ENCODE measurements at regions not wholly inside any gene's neighbourhood (a gene's known extent, or its start where the extent isn't known, plus 50 kb on each side); places are given as distances from the start of the nearest gene placed in this dataset.

- H3K9me3 ChIP-seq: no peaks in the 10 kb centered on the region
- intact Hi-C loops (cut with DNase I): no loop called here
- no peaks in the 10 kb centered on the region for H3K27me3 ChIP-seq
- DNase-seq: peak in 1 of 5 donors; percentile 5
- H3K36me3 ChIP-seq: no peaks in the 10 kb centered on the region
- TF ChIP-seq EP300 (IDR thresholded peaks at IDR 0.05): no peak
- TF ChIP-seq CTCF (IDR thresholded peaks at IDR 0.05): no peak
- no peak for TF ChIP-seq POLR2A (IDR thresholded peaks at IDR 0.05)
- H3K4me3 ChIP-seq: no peak overlapping the region
- 22 to 26% (median 24%) methylated on average over 26 of the region's 26 CpGs for WGBS, 3 donors
- no peaks in the 10 kb centered on the region for H3K4me1 ChIP-seq (ENCODE audit: insufficient read depth)
- no peak overlapping the region for H3K27ac ChIP-seq
Measured at GRCh38 chr20:24763386-24764026, 185.6 kb upstream of the CST7 start.

DNA sequence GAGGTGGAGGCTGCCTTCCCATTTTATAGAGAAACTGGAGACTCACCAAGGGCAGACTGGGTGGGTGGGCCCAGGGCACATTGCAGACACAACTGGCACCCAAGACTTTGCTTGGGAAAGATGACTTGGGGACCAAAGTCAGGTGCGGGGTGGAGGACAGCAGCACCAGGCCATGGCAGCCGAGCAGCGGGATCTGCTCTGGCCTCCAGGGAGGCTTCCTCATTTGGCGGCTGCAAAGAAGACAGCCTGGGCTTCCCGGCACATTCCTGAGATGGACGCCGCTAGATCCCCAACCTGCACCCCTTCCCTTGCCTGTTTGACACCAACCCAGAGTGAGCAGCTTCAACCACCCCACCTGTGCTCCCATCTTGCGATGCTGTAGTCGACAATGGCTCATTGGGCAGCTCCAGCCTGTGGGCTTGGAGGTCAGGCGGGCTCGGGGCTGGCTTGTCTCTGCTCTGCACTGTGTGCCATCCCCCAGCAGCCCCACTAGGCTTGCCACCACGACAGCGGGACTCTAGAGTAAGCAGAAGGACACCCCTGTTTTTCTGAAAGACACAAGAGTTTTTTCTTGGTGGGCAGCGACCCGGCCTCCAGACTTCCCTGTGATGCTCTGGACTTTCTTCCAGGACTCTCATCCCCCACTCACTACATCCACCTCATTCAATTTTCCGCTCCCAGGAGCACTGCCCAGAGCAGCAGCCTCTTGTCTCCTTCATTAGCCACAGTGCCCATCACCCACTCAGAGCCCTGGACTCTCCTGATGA is 184.9 kb upstream of the CST7 start:
- no peaks in the 10 kb centered on the region for H3K36me3 ChIP-seq
- no peaks in the 10 kb centered on the region for H3K27me3 ChIP-seq
- intact Hi-C loops (cut with DNase I): no loop called here
- TF ChIP-seq CTCF (IDR thresholded peaks at IDR 0.05) (no peak), EP300 (IDR thresholded peaks at IDR 0.05) (no peak), POLR2A (IDR thresholded peaks at IDR 0.05) (no peak)
- no peaks in the 10 kb centered on the region for H3K9me3 ChIP-seq
- no peaks in the 10 kb centered on the region for H3K4me1 ChIP-seq (ENCODE audit: insufficient read depth)
- H3K27ac ChIP-seq: no peak overlapping the region
- H3K4me3 ChIP-seq: no peak overlapping the region
- DNase-seq: peak in 1 of 5 donors; percentile 2
- 94 to 97% (median 94%) methylated on average over 16 of the region's 16 CpGs for WGBS, 3 donors

DNA sequence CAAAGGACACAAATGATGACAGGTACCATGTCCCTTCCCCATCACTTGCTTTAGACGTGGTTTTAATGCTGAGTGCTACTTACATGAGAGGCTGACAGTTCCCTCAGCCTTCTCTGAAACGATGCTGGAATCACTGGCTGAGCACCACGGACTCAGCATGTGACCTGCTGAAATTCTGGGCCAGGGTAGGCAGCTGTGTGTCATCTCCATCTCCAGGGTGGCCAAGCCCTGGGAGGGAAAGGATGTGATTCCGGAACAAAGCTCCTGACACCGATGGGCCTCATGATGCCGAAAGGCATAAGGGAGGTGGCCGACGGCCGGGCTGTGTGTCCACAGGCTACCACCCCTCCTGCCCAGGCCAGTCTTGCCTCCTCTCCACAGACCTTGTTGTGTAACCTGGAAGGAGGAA is 184.3 kb upstream of the CST7 start:
- H3K36me3 ChIP-seq: no peaks in the 10 kb centered on the region
- WGBS, 3 donors: 72 to 82% (median 80%) methylated on average over 9 of the region's 9 CpGs
- peak in 1 of 5 donors; percentile 5 for DNase-seq
- no peaks in the 10 kb centered on the region for H3K4me1 ChIP-seq (ENCODE audit: insufficient read depth)
- intact Hi-C loops (cut with DNase I): no loop called here
- no peaks in the 10 kb centered on the region for H3K27me3 ChIP-seq
- H3K4me3 ChIP-seq: no peak overlapping the region
- no peak overlapping the region for H3K27ac ChIP-seq
- no peak for TF ChIP-seq POLR2A (IDR thresholded peaks at IDR 0.05)
- TF ChIP-seq CTCF (IDR thresholded peaks at IDR 0.05): no peak
- TF ChIP-seq EP300 (IDR thresholded peaks at IDR 0.05): no peak
- no peaks in the 10 kb centered on the region for H3K9me3 ChIP-seq

- WGBS, 3 donors: 86 to 90% (median 89%) methylated on average over 11 to 12 of the region's 12 CpGs
- Histone ChIP-seq H3K36me3 (no peaks in the 10 kb centered on the region), H3K27me3 (no peaks in the 10 kb centered on the region), H3K27ac (no peak overlapping the region), H3K9me3 (no peaks in the 10 kb centered on the region), H3K4me1 (ENCODE audit: insufficient read depth) (no peaks in the 10 kb centered on the region), H3K4me3 (no peak overlapping the region)
- peak in 1 of 5 donors; percentile 5 for DNase-seq
- intact Hi-C loops (cut with DNase I): no loop called here
- TF ChIP-seq POLR2A (IDR thresholded peaks at IDR 0.05): no peak
- no peak for TF ChIP-seq CTCF (IDR thresholded peaks at IDR 0.05)
- TF ChIP-seq EP300 (IDR thresholded peaks at IDR 0.05): no peak
Measured at GRCh38 chr20:24765316-24766142, 183.5 kb upstream of the CST7 start.

All from ovary (tissue), 7 donors.